HG03520 (cell line): ENCODE measurements at regions not wholly inside any gene's neighbourhood (a gene's known extent, or its start where the extent isn't known, plus 50 kb on each side); places are given as distances from the start of the nearest gene placed in this dataset.
"Not testable (repeated sequence)": the region's sequence is repeated elsewhere in the genome, so short reads cannot be mapped to it uniquely, and the experiment has no call there.

ENCODE experiments used
- ATAC-seq: cut with Tn5 transposase; IDR thresholded peaks from one replicate; pipeline ENCODE4 v1.9.1; 2021; ENCODE audit warnings: mild to moderate bottlenecking, moderate library complexity; ENCODE audit not compliant: unreplicated experiment

- ATAC-seq = no peak
Measured at GRCh38 chr1:58931024-58931423, 147.2 kb upstream of the JUN start.

GRCh38 chr1:58931756-58932155 is 147.9 kb upstream of the JUN start:
- no peak for ATAC-seq

DNA sequence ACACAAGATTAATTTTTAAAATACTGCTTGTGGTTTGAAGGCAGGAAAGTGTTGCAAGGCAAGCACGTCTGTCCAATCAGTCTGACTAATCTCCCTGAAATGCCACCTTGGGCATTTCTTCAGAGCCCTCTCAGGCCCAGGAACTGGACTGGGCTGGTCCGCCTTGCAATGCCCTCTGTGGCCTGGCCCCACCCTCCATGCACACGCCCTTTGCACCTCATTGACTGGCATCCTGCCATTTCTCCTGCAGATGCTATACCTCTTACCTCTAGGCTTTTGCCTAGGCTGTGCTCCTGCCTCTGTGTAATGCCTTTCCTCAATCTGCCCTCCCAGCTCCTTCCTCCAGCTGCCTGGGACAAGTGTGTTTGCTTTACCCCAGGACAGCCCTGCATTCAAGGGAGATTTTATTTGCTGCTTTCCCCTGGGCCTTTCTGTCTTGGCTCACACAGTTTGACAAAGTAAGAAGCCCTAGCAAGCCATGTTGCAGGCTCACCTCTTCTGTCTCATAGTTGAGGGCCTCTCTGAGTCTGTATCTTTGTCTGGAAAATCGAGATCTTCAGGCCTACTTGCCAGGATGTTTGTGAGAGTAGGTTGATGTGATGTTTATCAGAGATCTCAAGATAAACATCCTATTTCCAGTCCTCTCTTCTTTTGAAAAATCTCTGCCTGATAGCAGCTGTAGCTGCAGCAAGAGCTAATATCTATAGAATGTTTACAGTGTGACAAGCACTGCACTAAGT is 149.2 kb upstream of the JUN start:
- no peak for ATAC-seq

GRCh38 chr1:58933599-58933926 is 149.7 kb upstream of the JUN start:
- no peak for ATAC-seq

- ATAC-seq = no peak
Measured at GRCh38 chr1:58934706-58935105, 150.9 kb upstream of the JUN start.

DNA sequence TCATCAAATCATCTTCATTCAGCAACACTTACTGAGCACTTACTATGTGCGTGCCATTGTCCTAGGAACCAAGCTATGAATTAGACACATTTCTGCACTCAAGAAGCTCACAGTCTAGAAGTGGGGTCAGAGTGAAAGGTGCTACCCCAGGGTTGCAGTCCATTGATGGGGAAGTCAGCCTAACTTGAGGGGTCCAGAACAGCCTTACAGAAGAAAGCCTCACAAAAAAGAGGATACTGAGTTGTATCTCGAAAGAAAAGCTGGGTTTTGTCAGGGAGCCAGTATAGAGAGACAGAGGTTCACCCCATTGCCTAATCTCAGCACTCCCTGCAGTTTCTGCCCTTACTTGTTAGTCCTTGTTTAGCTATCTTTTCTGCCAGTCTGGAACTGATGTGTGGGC is 153.1 kb upstream of the JUN start:
- ATAC-seq = no peak

- ATAC-seq = no peak
Measured at GRCh38 chr1:58939146-58939545, 155.3 kb upstream of the JUN start.

DNA sequence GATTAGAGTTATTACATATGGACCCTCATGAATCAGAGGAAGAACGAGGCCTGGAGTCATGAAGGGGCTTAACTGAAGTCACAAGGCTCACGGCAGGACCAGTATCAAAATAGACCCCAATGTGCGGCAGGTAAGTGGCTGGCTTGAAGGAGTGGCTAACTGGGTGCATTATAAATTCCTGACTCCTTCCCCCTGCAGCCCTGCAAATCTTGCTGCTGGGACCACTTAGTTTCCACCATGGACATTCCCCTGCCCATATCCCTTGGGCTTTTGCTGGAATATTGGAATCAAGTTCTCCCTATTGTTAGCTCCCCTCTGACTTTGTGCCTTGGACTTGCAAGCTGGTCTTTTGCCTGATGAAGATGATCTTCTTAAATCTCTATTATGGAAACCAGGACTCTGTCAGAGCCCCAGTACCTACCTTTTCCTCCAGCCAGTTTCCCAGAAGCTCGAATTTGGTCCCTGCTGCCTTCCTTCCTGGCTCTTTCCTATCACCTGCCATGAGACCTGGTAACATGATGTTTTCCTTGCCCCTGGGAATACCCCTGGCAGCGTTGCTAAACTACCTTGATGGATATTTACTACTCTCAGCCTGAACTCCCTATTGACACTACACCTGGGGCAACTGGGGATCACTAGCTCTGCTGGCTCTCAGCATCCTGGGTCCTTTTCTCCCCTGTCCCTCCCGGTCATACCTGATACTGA is 156.0 kb upstream of the JUN start:
- ATAC-seq = no peak

DNA sequence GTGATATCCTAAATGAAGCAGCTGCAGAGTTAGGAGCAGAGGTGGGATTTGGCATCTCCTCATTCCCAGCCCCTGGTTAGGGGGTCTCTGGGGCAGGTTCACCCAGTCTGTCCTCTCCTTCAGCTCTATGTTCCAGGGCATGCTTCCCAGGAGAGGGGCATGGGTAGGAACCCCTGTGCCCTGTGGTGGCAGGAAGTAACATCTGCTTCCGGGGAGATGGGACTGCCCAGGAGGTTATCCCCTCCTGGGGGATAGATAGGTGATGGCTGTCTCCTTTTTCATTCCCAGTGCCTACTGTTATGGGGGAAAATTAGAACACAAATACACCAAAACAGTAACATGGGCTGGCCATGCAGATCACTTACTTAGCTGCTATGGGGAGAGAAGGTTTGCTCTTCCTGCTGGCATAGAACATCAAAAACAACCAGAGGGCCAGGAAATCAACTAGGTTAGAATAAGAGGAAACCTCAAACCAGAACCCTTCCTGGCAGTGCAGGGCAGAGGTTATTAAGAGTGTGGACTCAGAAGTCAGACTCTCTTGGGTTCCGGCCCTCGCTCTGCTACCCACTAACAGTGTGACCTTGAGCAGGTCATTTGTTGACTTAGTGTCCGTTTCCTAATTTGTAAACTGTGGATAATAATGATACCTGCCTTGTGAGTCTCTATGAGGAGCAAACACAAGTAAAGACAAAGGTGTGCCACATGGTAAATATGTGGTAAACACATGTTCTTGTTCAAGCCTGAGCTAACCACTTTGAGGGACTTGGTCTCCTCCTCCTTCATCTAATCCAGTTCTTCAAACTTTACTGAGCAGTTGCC is 157.8 kb upstream of the JUN start:
- no peak for ATAC-seq

DNA sequence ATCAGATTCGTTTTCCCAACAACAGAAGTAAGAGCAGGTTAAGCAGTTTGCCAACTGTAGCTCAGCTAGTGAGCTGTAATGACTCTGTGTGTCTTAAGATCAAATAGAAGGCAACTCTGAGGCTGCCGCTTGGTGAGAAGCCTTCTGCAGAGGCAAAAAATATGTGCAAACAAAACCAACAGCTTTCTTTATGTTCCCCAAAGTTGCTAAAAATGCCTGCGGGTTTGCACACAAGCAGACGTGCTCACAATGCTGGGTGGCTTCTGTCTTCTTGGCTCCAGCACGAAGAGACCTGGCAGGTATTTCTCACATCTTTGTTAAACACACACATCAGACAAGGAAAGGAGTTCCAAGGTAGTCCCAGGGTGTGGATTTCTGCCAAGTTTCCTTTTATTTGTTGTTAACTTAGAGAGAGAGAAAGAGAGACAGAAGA is 158.9 kb upstream of the JUN start:
- ATAC-seq = no peak

- no peak for ATAC-seq
Measured at GRCh38 chr1:58943776-58944175, 159.9 kb upstream of the JUN start.

DNA sequence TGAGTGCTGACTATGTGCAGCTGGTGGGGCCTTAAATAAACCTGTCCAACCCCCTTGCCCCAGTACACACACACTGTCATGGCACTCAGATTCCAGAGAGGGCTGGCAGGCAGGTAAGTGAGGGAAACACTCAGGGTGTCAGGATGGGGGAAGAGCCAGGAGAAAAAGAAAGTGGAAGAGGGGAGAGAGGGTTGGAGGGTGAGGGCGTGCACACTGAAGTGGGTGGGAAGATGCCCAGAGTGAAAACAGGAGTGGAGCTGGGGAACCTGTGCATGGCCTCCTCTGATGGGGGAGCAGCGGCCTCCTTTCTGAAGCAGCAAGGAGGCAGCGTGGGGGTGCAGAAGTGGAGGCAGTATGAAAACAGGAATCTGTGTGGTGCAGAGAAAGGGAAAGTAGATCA is 160.6 kb upstream of the JUN start:
- ATAC-seq = no peak

DNA sequence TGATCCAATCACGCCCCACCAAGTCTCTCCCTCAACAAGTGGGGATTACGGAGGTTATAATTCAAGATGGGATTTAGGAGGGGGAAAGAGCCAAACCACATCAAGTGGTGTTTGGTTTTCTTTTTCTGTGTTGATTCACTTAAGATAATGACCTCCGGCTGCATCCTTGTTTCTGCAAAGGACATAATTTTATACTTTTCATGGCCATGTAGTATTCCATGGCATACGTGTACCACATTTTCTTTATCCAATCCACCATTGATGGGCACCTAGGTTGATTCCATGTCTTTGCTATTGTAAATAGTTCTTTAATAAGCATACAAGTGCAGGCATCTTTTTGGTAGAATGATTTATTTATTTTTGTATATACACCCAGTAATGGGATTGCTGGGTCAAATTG is 162.5 kb upstream of the JUN start:
- ATAC-seq = no peak

GRCh38 chr1:58948671-58949070 is 164.8 kb upstream of the JUN start:
- ATAC-seq = no peak

DNA sequence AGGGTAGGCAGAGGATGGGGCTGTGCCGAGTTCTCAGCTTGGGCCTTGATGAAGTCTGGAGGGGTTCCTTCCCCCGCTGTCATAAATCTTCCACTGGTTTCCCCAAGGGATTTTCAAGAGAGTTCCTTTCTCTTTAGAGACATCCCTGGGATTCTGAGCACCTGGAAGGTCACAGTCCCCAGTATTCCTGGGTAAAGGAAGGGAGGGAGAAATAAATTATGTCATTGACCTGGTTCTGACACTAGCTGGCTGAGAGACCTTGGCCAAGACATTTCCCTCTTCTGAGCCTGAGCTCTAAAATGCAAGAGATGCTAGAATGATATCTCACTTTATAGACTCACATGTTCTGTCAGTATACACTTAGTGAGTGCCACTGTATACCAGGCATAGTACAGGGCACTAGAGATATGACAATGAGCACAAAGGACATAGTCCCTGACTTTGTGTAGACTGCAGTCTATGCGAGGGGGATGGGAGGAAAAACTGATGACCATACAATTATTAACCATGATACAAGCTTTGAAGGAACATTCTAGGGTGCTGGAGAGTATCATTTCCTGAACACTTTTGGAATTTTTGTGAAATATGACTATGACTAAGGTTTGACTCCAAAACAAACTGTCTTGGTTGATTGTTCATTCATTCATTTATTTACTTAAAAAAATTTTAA is 165.8 kb upstream of the JUN start:
- ATAC-seq = no peak

GRCh38 chr1:58950897-58951296 is 167.1 kb upstream of the JUN start:
- no peak for ATAC-seq

GRCh38 chr1:58953951-58954350 is 170.1 kb upstream of the JUN start:
- not testable (repeated sequence) for ATAC-seq

DNA sequence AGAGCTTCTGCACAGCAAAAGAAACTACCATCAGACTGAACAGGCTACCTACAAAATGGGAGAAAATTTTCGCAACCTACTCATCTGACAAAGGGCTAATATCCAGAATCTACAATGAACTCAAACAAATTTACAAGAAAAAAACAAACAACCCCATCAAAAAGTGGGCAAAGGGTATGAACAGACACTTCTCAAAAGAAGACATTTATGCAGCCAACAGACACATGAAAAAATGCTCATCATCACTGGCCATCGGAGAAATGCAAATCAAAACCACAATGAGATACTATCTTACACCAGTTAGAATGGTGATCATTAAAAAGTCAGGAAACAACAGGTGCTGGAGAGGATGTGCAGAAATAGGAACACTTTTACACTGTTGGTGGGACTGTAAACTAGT is 179.4 kb upstream of the JUN start:
- not testable (repeated sequence) for ATAC-seq

DNA sequence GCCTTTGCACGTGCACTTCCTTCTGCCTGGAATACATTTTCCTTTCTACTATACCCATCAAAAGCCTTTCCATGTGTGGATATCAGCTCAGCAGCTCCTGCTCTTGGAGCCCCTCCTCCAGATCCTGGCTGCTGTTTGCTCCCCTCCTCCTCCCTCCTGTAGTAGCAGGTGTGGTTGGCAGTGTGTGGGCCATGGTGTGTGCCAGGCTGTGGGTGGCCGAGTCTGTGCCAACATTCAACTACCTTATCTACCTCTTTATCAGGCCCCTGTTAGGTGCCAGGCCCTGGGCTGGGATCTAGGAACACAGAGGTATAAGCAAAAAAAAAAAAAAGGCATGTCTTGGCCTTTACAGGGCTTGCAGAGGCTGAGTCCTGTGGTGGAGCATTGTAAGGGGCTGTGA is 180.6 kb upstream of the JUN start:
- ATAC-seq = no peak

- ATAC-seq = no peak
Measured at GRCh38 chr1:58964880-58965279, 181.0 kb upstream of the JUN start.
